T-helper 2 cell treated with Interferon-gamma antibody and Interleukin-4, amounts not matched to agents 100 ng/mL and 5 ng/mL, for 36 hours (primary cell): ENCODE measurements at regions not wholly inside any gene's neighbourhood (a gene's known extent, or its start where the extent isn't known, plus 50 kb on each side); places are given as distances from the start of the nearest gene placed in this dataset.

Experiments
- intact Hi-C: fragments of 100-400 bp; cut with micrococcal nuclease; formaldehyde crosslinking; loops from one replicate; pipeline ENCODE4 v1.15.1; 2023

- intact Hi-C loops: no loop called here
These were observed 55.3 kb upstream of the AK4 start for GRCh38 chr1:65092691-65093090.

- intact Hi-C loops: no loop called here
These were observed 50.9 kb upstream of the AK4 start for GRCh38 chr1:65097076-65097475.
